Spleen (tissue), 7 donors: ENCODE measurements at regions not wholly inside any gene's neighbourhood (a gene's known extent, or its start where the extent isn't known, plus 50 kb on each side); places are given as distances from the start of the nearest gene placed in this dataset.

ENCODE experiments used
- CTCF ChIP-seq, 11 experiments: fragments of 200-600 bp in 7 of 11; fragments of 450-650 bp in 4 of 11; sonication (generic) in 4 of 11; IDR thresholded peaks in 8 of 11; conservative IDR thresholded peaks in 3 of 11; 1 replicate in 7 of 11; 2 replicates in 4 of 11; pipeline versions ENCODE4 v1.4.0 to v1.8.0; 2016 to 2021; ENCODE audit warnings: antibody characterized with exemption in 11 of 11, inconsistent platforms in 4 of 11, mild to moderate bottlenecking in 1 of 11
- POLR2A ChIP-seq, 3 donors: fragments of 450-650 bp; IDR thresholded peaks; one replicate each; pipeline ENCODE4 v1.5.1; 2017; ENCODE audit warnings: antibody characterized with exemption in 3 of 3, mild to moderate bottlenecking in 1 of 3
- POLR2AphosphoS5 ChIP-seq, 3 donors: sonication (generic); formaldehyde crosslinking; IDR thresholded peaks; one replicate each; pipeline ENCODE4 v1.5.1; 2017; ENCODE audit warnings: antibody characterized with exemption in 3 of 3
- donor health status: DM: no; HTN: no; CAD: no; lungs with moderate emphysema.
- donor health status: DM: no; HTN: no; CAD: no.
- donor health status: DM: no; HTN: no; CAD: no.

- TF ChIP-seq CTCF (IDR thresholded peaks at IDR 0.05 in 8 of 11, conservative IDR thresholded peaks at IDR 0.05 in 3 of 11) (no peak), POLR2AphosphoS5 (IDR thresholded peaks at IDR 0.05) (no peak), POLR2A (IDR thresholded peaks at IDR 0.05) (no peak)
These were observed 339.2 kb downstream of the ADGRL2 start for GRCh38 chr1:82139751-82140468.
